ENCODE measurements at regions not wholly inside any gene's neighbourhood (a gene's known extent, or its start where the extent isn't known, plus 50 kb on each side); places are given as distances from the start of the nearest gene placed in this dataset.

GRCh38 chr5:53820802-53821171 is 260.3 kb downstream of the NDUFS4 start:
- TF ChIP-seq POLR2AphosphoS5 (IDR thresholded peaks at IDR 0.05) (no peak), CTCF (IDR thresholded peaks at IDR 0.05) (no peak)

Measured in esophagus muscularis mucosa (tissue), 3 donors.